ENCODE measurements at regions not wholly inside any gene's neighbourhood (a gene's known extent, or its start where the extent isn't known, plus 50 kb on each side); places are given as distances from the start of the nearest gene placed in this dataset.

- TF ChIP-seq CTCF (conservative IDR thresholded peaks at IDR 0.05; ENCODE audit: low read depth, low read length) (no peak), EZH2 (IDR thresholded peaks at IDR 0.05; ENCODE audit: borderline replicate concordance, low read depth, low read length, poor library complexity, severe bottlenecking) (no peak)
Measured at GRCh38 chr1:58338081-58338480, 208.4 kb downstream of the OMA1 start.
